Transverse colon (tissue), 4 donors: ENCODE measurements at regions not wholly inside any gene's neighbourhood (a gene's known extent, or its start where the extent isn't known, plus 50 kb on each side); places are given as distances from the start of the nearest gene placed in this dataset.

ENCODE experiments used
- DNase-seq: peaks from one replicate; pipeline ENCODE4 v3.0.0-alpha.2; 2019
- H3K27ac ChIP-seq, 4 donors: fragments of 200-600 bp; sonication (generic); 2 replicates each; pipeline ENCODE4 v1.5.1; 2016 to 2018; ENCODE audit warnings: inconsistent platforms in 4 of 4
- H3K27me3 ChIP-seq: fragments of 200-600 bp; sonication (generic); 2 replicates; pipeline ENCODE4 v1.5.1; 2017; ENCODE audit warnings: inconsistent platforms
- H3K36me3 ChIP-seq, 4 donors: fragments of 200-600 bp; sonication (generic); 2 replicates each; pipeline ENCODE4 v1.5.1; 2017 to 2019; ENCODE audit warnings: inconsistent platforms in 4 of 4
- H3K4me1 ChIP-seq, 4 donors: fragments of 200-600 bp; sonication (generic); 2 replicates each; pipeline ENCODE4 v1.5.1; 2017 to 2020; ENCODE audit warnings: inconsistent platforms in 4 of 4
- H3K4me3 ChIP-seq, 4 donors: fragments of 200-600 bp; sonication (generic); 1 replicate in 1 of 4; 2 replicates in 3 of 4; pipeline versions ENCODE4 v1.5.1 to v1.6.1; 2017 to 2019; ENCODE audit warnings: inconsistent platforms in 4 of 4
- H3K9me3 ChIP-seq, 2 donors: fragments of 200-600 bp; sonication (generic); 2 replicates each; pipeline ENCODE4 v1.5.1; 2017 to 2019; ENCODE audit warnings: inconsistent platforms in 2 of 2
- EP300 ChIP-seq: sonication (generic); formaldehyde crosslinking; IDR thresholded peaks from one replicate; pipeline ENCODE4 v1.6.1; 2017; ENCODE audit warnings: antibody characterized with exemption, low read depth
- POLR2A ChIP-seq: fragments of 450-650 bp; IDR thresholded peaks from one replicate; pipeline ENCODE4 v1.6.1; 2016; ENCODE audit warnings: antibody characterized with exemption, mild to moderate bottlenecking, moderate library complexity
- POLR2AphosphoS5 ChIP-seq, 3 donors: sonication (generic); formaldehyde crosslinking; IDR thresholded peaks; one replicate each; pipeline ENCODE4 v1.6.1; 2016; ENCODE audit warnings: antibody characterized with exemption in 3 of 3
- WGBS, 2 donors: methylation state at CpG; one replicate each; pipeline ENCODE4 v1.1.5; 2018; ENCODE audit warnings: low coverage in 1 of 2; 5-methylcytosine and 5-hydroxymethylcytosine counted together
- in situ Hi-C, 4 donors: fragments of 200-750 bp; cut with MboI; loops; one replicate each; pipeline versions ENCODE4 v1.15.0 to v1.15.1; 2017; ENCODE audit warnings: low sequenced_read_pairs in 3 of 4, low pct_ligation_motif_present in 1 of 4, low pct_unique_long_range_greater_than_20kb in 1 of 4
- intact Hi-C: fragments of 100-400 bp; cut with DNase I; formaldehyde crosslinking; loops from one replicate; pipeline ENCODE4 v1.15.1; 2023; ENCODE audit warnings: low total_unique reads
- TF ChIP-seq, protein P1 (sequence below), 5 experiments: fragments of 200-600 bp in 3 of 5; fragments of 450-650 bp in 2 of 5; sonication (generic) in 3 of 5; IDR thresholded peaks; 1 replicate in 2 of 5; 2 replicates in 3 of 5; pipeline ENCODE4 v1.5.1; 2016 to 2017; ENCODE audit warnings: antibody characterized with exemption in 5 of 5, inconsistent platforms in 3 of 5, mild to moderate bottlenecking in 2 of 5, moderate library complexity in 1 of 5

DNA sequence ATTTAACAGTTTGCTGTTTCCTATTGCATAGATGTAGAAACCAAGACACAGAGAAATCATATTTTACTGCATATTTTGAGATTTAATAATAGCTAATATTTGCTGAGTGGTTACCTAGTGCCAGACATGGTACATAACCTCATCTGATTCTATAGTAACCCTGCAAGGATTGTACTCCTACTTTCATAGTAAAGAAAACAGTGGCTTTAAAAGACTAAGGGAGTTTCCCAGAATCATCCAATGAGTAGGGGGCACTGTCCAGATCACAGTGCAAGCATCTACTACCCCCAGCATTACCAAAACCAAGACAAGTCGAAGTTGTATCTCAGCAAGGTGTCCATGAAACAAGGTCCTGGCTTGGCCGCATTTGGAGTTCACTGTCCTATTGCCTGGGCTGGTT lies 224.5 kb upstream of the TENM3 start:
- 68% methylated on average over 2 of the region's 2 CpGs; no CpG with 5 or more reads in 1 of the 2 donors for WGBS, 2 donors
- DNase-seq = no peak
- H3K4me1 ChIP-seq = no peaks in the 10 kb centered on the region
- no peaks in the 10 kb centered on the region for H3K36me3 ChIP-seq
- TF ChIP-seq POLR2AphosphoS5 (IDR thresholded peaks at IDR 0.05) = no peak
- TF ChIP-seq, protein P1, sequence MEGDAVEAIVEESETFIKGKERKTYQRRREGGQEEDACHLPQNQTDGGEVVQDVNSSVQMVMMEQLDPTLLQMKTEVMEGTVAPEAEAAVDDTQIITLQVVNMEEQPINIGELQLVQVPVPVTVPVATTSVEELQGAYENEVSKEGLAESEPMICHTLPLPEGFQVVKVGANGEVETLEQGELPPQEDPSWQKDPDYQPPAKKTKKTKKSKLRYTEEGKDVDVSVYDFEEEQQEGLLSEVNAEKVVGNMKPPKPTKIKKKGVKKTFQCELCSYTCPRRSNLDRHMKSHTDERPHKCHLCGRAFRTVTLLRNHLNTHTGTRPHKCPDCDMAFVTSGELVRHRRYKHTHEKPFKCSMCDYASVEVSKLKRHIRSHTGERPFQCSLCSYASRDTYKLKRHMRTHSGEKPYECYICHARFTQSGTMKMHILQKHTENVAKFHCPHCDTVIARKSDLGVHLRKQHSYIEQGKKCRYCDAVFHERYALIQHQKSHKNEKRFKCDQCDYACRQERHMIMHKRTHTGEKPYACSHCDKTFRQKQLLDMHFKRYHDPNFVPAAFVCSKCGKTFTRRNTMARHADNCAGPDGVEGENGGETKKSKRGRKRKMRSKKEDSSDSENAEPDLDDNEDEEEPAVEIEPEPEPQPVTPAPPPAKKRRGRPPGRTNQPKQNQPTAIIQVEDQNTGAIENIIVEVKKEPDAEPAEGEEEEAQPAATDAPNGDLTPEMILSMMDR (IDR thresholded peaks at IDR 0.05) = no peak
- no peak for TF ChIP-seq POLR2A
- no peak for TF ChIP-seq EP300
- in situ Hi-C loops (no loop called here), intact Hi-C loops (no loop called here)
- no peaks in the 10 kb centered on the region for H3K9me3 ChIP-seq
- H3K27ac ChIP-seq = no peak overlapping the region
- H3K27me3 ChIP-seq = no peaks in the 10 kb centered on the region
- H3K4me3 ChIP-seq = no peak overlapping the region

DNA sequence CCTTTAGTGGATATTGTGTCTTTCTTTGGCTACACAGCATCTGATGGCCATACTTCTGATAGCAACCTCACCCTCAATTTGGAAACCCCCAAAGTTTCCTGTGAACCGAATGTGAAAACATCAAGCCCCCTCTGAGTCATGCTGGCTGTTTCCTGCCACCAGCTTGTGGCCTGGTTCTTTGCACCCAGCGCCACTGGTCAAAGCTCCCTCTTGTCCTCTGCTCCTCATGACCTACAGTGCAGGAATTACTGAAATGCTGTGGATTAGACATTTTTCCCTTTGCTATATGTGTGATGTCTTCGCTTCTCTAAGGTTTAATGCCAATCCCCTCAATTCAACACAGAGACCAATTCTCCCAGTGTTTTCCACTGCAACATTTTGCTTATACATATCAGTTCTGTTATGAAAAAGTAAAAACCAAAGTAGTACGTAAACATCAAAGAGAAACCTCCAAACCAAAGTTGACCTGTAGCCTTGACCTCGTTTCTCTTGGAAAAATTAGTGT lies 224.0 kb upstream of the TENM3 start:
- 58 to 62% methylated on average over 3 to 5 of the region's 5 CpGs for WGBS, 2 donors
- TF ChIP-seq, protein P1 (IDR thresholded peaks at IDR 0.05) = no peak
- TF ChIP-seq POLR2A (no peak), EP300 (no peak), POLR2AphosphoS5 (IDR thresholded peaks at IDR 0.05) (no peak)

DNA sequence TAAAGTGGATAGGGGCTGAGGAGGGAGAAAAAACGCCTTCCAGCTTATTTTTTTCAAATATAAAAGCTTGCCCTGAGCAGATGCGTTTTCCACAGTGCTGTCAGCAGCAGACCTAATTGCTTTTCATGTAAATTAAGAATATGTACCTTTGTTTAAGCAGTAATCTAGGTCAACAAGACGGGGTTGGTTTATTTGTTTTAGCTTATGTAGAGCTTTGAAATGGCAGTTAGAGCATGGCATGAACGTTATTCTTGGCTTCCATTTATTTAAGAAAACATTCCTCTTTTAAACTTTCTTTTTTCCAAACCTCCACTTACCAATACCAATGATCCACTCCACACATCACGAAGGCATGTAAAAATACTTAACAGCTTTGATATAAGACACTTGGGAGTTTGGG lies 220.3 kb upstream of the TENM3 start:
- TF ChIP-seq EP300 (no peak), POLR2AphosphoS5 (IDR thresholded peaks at IDR 0.05) (no peak), POLR2A (no peak)
- TF ChIP-seq, protein P1 (IDR thresholded peaks at IDR 0.05) = no peak
- DNase-seq = no peak
- peaks cover 0 to 4% of the 10 kb centered on the region in 2 donors for H3K9me3 ChIP-seq
- no peak overlapping the region for H3K27ac ChIP-seq
- 12 to 22% methylated on average over 4 to 5 of the region's 5 CpGs for WGBS, 2 donors
- in situ Hi-C loops = no loop called here
- no peak overlapping the region for H3K4me3 ChIP-seq
- H3K4me1 ChIP-seq = no peaks in the 10 kb centered on the region
- intact Hi-C loops = no loop called here
- H3K27me3 ChIP-seq = no peaks in the 10 kb centered on the region
- H3K36me3 ChIP-seq = no peaks in the 10 kb centered on the region

More for the DNA sequence above, 224.0 kb upstream of the TENM3 start:
- intact Hi-C loops (no loop called here), in situ Hi-C loops (no loop called here)
- no peaks in the 10 kb centered on the region for H3K9me3 ChIP-seq
- no peaks in the 10 kb centered on the region for H3K27me3 ChIP-seq
- no peak for DNase-seq
- H3K4me1 ChIP-seq = no peaks in the 10 kb centered on the region
- no peak overlapping the region for H3K27ac ChIP-seq
- no peak overlapping the region for H3K4me3 ChIP-seq
- no peaks in the 10 kb centered on the region for H3K36me3 ChIP-seq

- H3K36me3 ChIP-seq = no peaks in the 10 kb centered on the region
- no peaks in the 10 kb centered on the region for H3K4me1 ChIP-seq
- H3K9me3 ChIP-seq = peaks cover 0 to 4% of the 10 kb centered on the region in 2 donors
- no peaks in the 10 kb centered on the region for H3K27me3 ChIP-seq
- TF ChIP-seq, protein P1 (IDR thresholded peaks at IDR 0.05) = no peak
- TF ChIP-seq POLR2A (no peak), EP300 (no peak), POLR2AphosphoS5 (IDR thresholded peaks at IDR 0.05) (no peak)
- WGBS, 2 donors = 28 to 44% methylated on average over 3 of the region's 3 CpGs
- no peak overlapping the region for H3K4me3 ChIP-seq
- DNase-seq = no peak
- no peak overlapping the region for H3K27ac ChIP-seq
- in situ Hi-C loops (no loop called here), intact Hi-C loops (no loop called here)
These were observed 219.7 kb upstream of the TENM3 start for GRCh38 chr4:182023469-182023868.
